ENCODE measurements at regions not wholly inside any gene's neighbourhood (a gene's known extent, or its start where the extent isn't known, plus 50 kb on each side); places are given as distances from the start of the nearest gene placed in this dataset.

DNA sequence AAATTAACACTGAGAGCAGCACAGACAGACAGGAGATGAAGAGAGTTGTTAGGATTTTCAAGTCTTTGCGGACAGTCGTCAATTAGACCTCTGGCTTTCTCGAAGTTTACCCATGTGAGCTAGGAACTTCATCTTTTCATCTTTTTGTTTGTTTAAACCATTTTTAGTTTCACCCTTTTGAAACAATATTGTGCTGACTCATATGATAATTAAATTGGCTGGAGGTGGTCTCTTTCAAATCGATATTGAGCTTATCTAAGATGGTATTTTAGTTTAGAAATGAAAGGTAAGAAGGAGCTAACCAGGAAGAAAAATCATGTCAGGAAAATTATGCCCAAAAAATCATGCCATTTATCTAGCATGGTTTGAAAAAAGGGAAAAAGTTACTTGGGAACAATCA, 415.8 kb upstream of the SEMA3A start:
- ChIA-PET POLR2A (no interaction called here), CTCF (no interaction called here)
- no TSS peak for BruUV-seq (replicated peaks)
- Histone ChIP-seq H3K4me3 (ENCODE audit: low read depth in 2 of 2, low read length in 2 of 2) (no peak overlapping the region), H3K9me3 (ENCODE audit: control insufficient read depth, insufficient read depth, low read depth, low read length) (no peaks in the 10 kb centered on the region), H3K4me1 (ENCODE audit: control insufficient read depth, insufficient read depth, low read length) (no peaks in the 10 kb centered on the region), H3K36me3 (ENCODE audit: control insufficient read depth, insufficient read depth, low read length) (no peaks in the 10 kb centered on the region), H3K27me3 (ENCODE audit: control insufficient read depth, insufficient read depth, low read length) (no peaks in the 10 kb centered on the region), H3K27ac (ENCODE audit: low read length) (peak overlapping the region; percentile 4; the same call in 1 of the 2 replicates)
- DNase-seq (ENCODE audit: low read depth, low spot score), result no peak
- intact Hi-C loops (cut with micrococcal nuclease; ENCODE audit: unreplicated experiment) (no loop called here), in situ Hi-C loops (cut with HindIII; ENCODE audit: low pct_unique_long_range_greater_than_20kb, low sequenced_read_pairs) (no loop called here)
- ATAC-seq, result no peak
- TF ChIP-seq, protein P1, sequence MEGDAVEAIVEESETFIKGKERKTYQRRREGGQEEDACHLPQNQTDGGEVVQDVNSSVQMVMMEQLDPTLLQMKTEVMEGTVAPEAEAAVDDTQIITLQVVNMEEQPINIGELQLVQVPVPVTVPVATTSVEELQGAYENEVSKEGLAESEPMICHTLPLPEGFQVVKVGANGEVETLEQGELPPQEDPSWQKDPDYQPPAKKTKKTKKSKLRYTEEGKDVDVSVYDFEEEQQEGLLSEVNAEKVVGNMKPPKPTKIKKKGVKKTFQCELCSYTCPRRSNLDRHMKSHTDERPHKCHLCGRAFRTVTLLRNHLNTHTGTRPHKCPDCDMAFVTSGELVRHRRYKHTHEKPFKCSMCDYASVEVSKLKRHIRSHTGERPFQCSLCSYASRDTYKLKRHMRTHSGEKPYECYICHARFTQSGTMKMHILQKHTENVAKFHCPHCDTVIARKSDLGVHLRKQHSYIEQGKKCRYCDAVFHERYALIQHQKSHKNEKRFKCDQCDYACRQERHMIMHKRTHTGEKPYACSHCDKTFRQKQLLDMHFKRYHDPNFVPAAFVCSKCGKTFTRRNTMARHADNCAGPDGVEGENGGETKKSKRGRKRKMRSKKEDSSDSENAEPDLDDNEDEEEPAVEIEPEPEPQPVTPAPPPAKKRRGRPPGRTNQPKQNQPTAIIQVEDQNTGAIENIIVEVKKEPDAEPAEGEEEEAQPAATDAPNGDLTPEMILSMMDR (IDR thresholded peaks at IDR 0.05), result no peak
- TF ChIP-seq POLR2AphosphoS5 (IDR thresholded peaks at IDR 0.05; ENCODE audit: low read depth, low read length), result no peak
- no peak for TF ChIP-seq SIN3A (IDR thresholded peaks at IDR 0.05; ENCODE audit: borderline replicate concordance, insufficient read depth, low read depth, low read length)
- TF ChIP-seq, protein P2, sequence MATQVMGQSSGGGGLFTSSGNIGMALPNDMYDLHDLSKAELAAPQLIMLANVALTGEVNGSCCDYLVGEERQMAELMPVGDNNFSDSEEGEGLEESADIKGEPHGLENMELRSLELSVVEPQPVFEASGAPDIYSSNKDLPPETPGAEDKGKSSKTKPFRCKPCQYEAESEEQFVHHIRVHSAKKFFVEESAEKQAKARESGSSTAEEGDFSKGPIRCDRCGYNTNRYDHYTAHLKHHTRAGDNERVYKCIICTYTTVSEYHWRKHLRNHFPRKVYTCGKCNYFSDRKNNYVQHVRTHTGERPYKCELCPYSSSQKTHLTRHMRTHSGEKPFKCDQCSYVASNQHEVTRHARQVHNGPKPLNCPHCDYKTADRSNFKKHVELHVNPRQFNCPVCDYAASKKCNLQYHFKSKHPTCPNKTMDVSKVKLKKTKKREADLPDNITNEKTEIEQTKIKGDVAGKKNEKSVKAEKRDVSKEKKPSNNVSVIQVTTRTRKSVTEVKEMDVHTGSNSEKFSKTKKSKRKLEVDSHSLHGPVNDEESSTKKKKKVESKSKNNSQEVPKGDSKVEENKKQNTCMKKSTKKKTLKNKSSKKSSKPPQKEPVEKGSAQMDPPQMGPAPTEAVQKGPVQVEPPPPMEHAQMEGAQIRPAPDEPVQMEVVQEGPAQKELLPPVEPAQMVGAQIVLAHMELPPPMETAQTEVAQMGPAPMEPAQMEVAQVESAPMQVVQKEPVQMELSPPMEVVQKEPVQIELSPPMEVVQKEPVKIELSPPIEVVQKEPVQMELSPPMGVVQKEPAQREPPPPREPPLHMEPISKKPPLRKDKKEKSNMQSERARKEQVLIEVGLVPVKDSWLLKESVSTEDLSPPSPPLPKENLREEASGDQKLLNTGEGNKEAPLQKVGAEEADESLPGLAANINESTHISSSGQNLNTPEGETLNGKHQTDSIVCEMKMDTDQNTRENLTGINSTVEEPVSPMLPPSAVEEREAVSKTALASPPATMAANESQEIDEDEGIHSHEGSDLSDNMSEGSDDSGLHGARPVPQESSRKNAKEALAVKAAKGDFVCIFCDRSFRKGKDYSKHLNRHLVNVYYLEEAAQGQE (IDR thresholded peaks at IDR 0.05; ENCODE audit: insufficient read depth in 1 of 2, low read depth in 2 of 2, low read length in 1 of 2), result no peak
- TF ChIP-seq TCF7L2 (IDR thresholded peaks at IDR 0.05; ENCODE audit: low read depth, low read length), result no peak

DNA sequence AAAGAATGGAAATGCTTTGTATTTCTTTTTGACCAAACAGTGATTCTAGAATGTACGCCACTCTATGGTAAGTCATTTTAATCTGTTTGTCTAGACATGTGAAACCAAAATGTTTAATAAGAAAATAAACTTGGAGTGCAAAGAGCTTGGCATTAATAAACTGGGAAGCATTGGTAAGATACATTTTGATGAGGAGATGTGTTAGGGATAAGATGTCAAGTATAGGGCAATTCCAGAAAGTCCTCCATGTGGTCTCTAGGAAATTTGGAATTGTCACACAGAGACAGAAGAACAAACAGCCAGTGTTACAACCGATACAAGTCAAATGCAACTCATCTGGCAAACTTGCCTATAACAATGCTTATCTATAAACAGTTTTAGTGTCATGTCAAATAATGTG, 410.7 kb upstream of the SEMA3A start:
- ATAC-seq, result no peak

More for the DNA sequence above, 410.7 kb upstream of the SEMA3A start:
- in situ Hi-C loops (cut with HindIII; ENCODE audit: low pct_unique_long_range_greater_than_20kb, low sequenced_read_pairs) (no loop called here), intact Hi-C loops (cut with micrococcal nuclease; ENCODE audit: unreplicated experiment) (no loop called here)
- Histone ChIP-seq H3K36me3 (ENCODE audit: control insufficient read depth, insufficient read depth, low read length) (no peaks in the 10 kb centered on the region), H3K4me3 (ENCODE audit: low read depth in 2 of 2, low read length in 2 of 2) (no peak overlapping the region), H3K9me3 (ENCODE audit: control insufficient read depth, insufficient read depth, low read depth, low read length) (no peaks in the 10 kb centered on the region), H3K27me3 (ENCODE audit: control insufficient read depth, insufficient read depth, low read length) (no peaks in the 10 kb centered on the region), H3K27ac (ENCODE audit: low read length) (no peak overlapping the region), H3K4me1 (ENCODE audit: control insufficient read depth, insufficient read depth, low read length) (no peaks in the 10 kb centered on the region)
- TF ChIP-seq TCF7L2 (IDR thresholded peaks at IDR 0.05; ENCODE audit: low read depth, low read length), result no peak
- TF ChIP-seq, protein P1 (IDR thresholded peaks at IDR 0.05), result no peak
- no peak for TF ChIP-seq POLR2AphosphoS5 (IDR thresholded peaks at IDR 0.05; ENCODE audit: low read depth, low read length)
- TF ChIP-seq, protein P2 (IDR thresholded peaks at IDR 0.05; ENCODE audit: insufficient read depth in 1 of 2, low read depth in 2 of 2, low read length in 1 of 2), result no peak
- no peak for TF ChIP-seq SIN3A (IDR thresholded peaks at IDR 0.05; ENCODE audit: borderline replicate concordance, insufficient read depth, low read depth, low read length)
- DNase-seq (ENCODE audit: low read depth, low spot score), result no peak
- no TSS peak for BruUV-seq (replicated peaks)
- ChIA-PET CTCF (no interaction called here), POLR2A (no interaction called here)
